Heart left ventricle (tissue), 16 donors: ENCODE measurements at regions not wholly inside any gene's neighbourhood (a gene's known extent, or its start where the extent isn't known, plus 50 kb on each side); places are given as distances from the start of the nearest gene placed in this dataset.

Experiments
- ATAC-seq, 4 donors: fragments of 200-7000 bp; cut with Tn5 transposase; one replicate each; pipeline ENCODE4 v1.9.1; 2020 to 2022; ENCODE audit warnings: moderate library complexity in 4 of 4, mild to moderate bottlenecking in 3 of 4, moderate number of reproducible peaks in 1 of 4
- DNase-seq, 5 donors: peaks; one replicate each; pipeline ENCODE4 v3.0.0-alpha.2; 2020
- H3K27ac ChIP-seq, 12 donors: fragments of 200-600 bp; sonication (generic) in 4 of 12; one replicate each; pipeline versions ENCODE4 v1.5.0 to v1.8.0; 2016 to 2022; ENCODE audit warnings: mild to moderate bottlenecking in 2 of 12
- H3K27me3 ChIP-seq, 9 donors: fragments of 200-600 bp; sonication (generic) in 2 of 9; one replicate each; pipeline versions ENCODE4 v1.5.1 to v1.8.0; 2016 to 2022; ENCODE audit warnings: mild to moderate bottlenecking in 3 of 9
- H3K36me3 ChIP-seq, 9 donors: fragments of 200-600 bp; sonication (generic) in 2 of 9; one replicate each; pipeline versions ENCODE4 v1.5.0 to v1.8.0; 2018 to 2022; ENCODE audit warnings: mild to moderate bottlenecking in 2 of 9
- H3K4me1 ChIP-seq, 12 donors: fragments of 200-600 bp; sonication (generic) in 4 of 12; one replicate each; pipeline versions ENCODE4 v1.5.0 to v1.8.0; 2016 to 2022; ENCODE audit warnings: mild to moderate bottlenecking in 3 of 12
- H3K4me3 ChIP-seq, 12 donors: fragments of 200-600 bp; sonication (generic) in 4 of 12; one replicate each; pipeline versions ENCODE4 v1.5.0 to v1.8.0; 2017 to 2022; ENCODE audit warnings: mild to moderate bottlenecking in 9 of 12, moderate library complexity in 4 of 12
- H3K9me3 ChIP-seq, 12 donors: fragments of 200-600 bp; sonication (generic) in 4 of 12; one replicate each; pipeline versions ENCODE4 v1.5.0 to v1.8.0; 2016 to 2022; ENCODE audit warnings: mild to moderate bottlenecking in 1 of 12
- POLR2A ChIP-seq, 2 donors: fragments of 450-650 bp; IDR thresholded peaks; one replicate each; pipeline ENCODE4 v1.6.1; 2017; ENCODE audit warnings: antibody characterized with exemption in 2 of 2, mild to moderate bottlenecking in 2 of 2, moderate library complexity in 2 of 2
- WGBS, 4 donors: extraction: QIAGEN DNeasy Blood & Tissue Kit in 2 of 4; methylation state at CpG; one replicate each; pipeline versions ENCODE4 v1.1.5 to v1.1.7; 2013 to 2018; 5-methylcytosine and 5-hydroxymethylcytosine counted together
- intact Hi-C, 10 donors: fragments of 100-400 bp; cut with DNase I; formaldehyde crosslinking; loops; one replicate each; pipeline versions ENCODE4 v1.11.1 to v1.14.2; 2022
- TF ChIP-seq, protein P1 (sequence below), 12 donors: fragments of 200-600 bp; sonication (generic) in 4 of 12; IDR thresholded peaks; one replicate each; pipeline versions ENCODE4 v1.5.0 to v1.8.0; 2018 to 2022; ENCODE audit warnings: antibody characterized with exemption in 12 of 12, mild to moderate bottlenecking in 5 of 12
- donor health status: ischemic (EF 13 %, LVEDD 7.1; RV severe dilation, severe dysfunction).
- donor health status: healthy with polysubstance abuse.
- donor health status: DM: no; HTN: yes; CAD: no.
- donor health status: DM: no; HTN: no; CAD: no.
- donor health status: ischemic (EF 25% LVEDD 6.9; RV normal size, moderate dysfunction).
- donor health status: ischemic (EF 25% LVEDD 5.7; RV mildly dilated, moderate dysfunction).
- donor health status: healthy.
- donor health status: DM: yes; HTN: yes; CAD: no.
- donor health status: ischemic (EF 35%, LVEDD 5.7; RV mildly dilated, moderate dysfunction).
- donor health status: nonischemic (EF 11% LVEDD 7.7; RV severe dilation, severe dysfunction).
- donor health status: DM: yes; HTN: yes; CAD: no.
- donor health status: PGD.
- donor health status: ischemic (EF 29% LVEDD 5.4; RV normal size, mild dysfunction).
- donor health status: nonischemic (EF 23%, LVEDD 6.1; RV moderate dilation, normal function).

DNA sequence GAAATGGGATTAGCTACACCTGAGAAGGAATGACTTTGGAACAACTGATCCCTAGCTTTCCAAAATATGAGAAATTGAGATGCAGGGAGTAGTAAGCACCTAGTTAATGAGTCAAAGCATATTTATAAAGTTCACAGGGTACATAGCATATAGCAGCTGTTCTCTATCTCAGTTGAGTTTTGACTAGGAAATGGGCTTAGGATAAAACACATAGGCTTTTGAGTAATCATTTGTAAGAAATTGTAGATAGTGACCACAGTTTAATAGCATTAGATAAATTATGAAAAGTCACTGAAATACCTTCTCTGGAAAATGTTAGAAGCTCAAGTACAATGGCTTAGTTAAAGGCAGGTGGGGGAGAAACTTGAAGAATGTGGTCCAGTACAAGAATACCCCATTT is 444.7 kb upstream of the TNP1 start:
- no peak for DNase-seq
- no peak for ATAC-seq
- Histone ChIP-seq H3K4me1 (peaks cover 0 to 11% (median 0%) of the 10 kb centered on the region in 12 donors), H3K9me3 (no peaks in the 10 kb centered on the region), H3K27me3 (peaks cover 0 to 4% (median 0%) of the 10 kb centered on the region in 9 donors), H3K36me3 (no peaks in the 10 kb centered on the region), H3K27ac (no peak overlapping the region), H3K4me3 (no peak overlapping the region)
- intact Hi-C loops: no loop called here
- TF ChIP-seq, protein P1, sequence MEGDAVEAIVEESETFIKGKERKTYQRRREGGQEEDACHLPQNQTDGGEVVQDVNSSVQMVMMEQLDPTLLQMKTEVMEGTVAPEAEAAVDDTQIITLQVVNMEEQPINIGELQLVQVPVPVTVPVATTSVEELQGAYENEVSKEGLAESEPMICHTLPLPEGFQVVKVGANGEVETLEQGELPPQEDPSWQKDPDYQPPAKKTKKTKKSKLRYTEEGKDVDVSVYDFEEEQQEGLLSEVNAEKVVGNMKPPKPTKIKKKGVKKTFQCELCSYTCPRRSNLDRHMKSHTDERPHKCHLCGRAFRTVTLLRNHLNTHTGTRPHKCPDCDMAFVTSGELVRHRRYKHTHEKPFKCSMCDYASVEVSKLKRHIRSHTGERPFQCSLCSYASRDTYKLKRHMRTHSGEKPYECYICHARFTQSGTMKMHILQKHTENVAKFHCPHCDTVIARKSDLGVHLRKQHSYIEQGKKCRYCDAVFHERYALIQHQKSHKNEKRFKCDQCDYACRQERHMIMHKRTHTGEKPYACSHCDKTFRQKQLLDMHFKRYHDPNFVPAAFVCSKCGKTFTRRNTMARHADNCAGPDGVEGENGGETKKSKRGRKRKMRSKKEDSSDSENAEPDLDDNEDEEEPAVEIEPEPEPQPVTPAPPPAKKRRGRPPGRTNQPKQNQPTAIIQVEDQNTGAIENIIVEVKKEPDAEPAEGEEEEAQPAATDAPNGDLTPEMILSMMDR (IDR thresholded peaks at IDR 0.05): no peak
- TF ChIP-seq POLR2A (IDR thresholded peaks at IDR 0.05): no peak

DNA sequence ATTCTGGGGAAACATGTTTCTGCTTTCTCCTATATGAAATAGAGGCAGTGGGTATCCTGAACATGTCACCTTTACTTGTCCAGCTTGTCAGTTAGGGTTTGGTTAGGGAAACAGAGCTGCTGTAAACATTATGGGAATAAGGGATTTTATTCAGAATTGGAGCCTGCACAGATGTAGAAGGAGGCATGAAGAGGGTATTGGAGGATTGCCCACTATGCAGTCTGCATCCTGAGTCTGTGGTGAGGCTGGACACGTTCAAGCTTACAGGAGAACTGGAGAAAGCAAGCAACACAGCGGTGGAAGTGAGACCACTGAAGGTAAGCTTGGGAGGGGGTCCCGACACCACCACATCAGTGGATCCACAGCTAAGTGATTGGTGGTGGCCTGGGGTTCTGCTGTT is 443.0 kb upstream of the TNP1 start:
- intact Hi-C loops: no loop called here
- DNase-seq (no peak), ATAC-seq (no peak)
- peaks cover 0 to 4% (median 0%) of the 10 kb centered on the region in 9 donors for H3K27me3 ChIP-seq
- no peak for TF ChIP-seq POLR2A (IDR thresholded peaks at IDR 0.05)
- TF ChIP-seq, protein P1 (IDR thresholded peaks at IDR 0.05): no peak
- H3K9me3 ChIP-seq: no peaks in the 10 kb centered on the region
- peaks cover 0 to 12% (median 0%) of the 10 kb centered on the region in 12 donors for H3K4me1 ChIP-seq
- H3K27ac ChIP-seq: no peak overlapping the region
- no peak overlapping the region for H3K4me3 ChIP-seq
- H3K36me3 ChIP-seq: no peaks in the 10 kb centered on the region
- WGBS, 4 donors: 85 to 92% (median 88%) methylated on average over 3 of the region's 3 CpGs

DNA sequence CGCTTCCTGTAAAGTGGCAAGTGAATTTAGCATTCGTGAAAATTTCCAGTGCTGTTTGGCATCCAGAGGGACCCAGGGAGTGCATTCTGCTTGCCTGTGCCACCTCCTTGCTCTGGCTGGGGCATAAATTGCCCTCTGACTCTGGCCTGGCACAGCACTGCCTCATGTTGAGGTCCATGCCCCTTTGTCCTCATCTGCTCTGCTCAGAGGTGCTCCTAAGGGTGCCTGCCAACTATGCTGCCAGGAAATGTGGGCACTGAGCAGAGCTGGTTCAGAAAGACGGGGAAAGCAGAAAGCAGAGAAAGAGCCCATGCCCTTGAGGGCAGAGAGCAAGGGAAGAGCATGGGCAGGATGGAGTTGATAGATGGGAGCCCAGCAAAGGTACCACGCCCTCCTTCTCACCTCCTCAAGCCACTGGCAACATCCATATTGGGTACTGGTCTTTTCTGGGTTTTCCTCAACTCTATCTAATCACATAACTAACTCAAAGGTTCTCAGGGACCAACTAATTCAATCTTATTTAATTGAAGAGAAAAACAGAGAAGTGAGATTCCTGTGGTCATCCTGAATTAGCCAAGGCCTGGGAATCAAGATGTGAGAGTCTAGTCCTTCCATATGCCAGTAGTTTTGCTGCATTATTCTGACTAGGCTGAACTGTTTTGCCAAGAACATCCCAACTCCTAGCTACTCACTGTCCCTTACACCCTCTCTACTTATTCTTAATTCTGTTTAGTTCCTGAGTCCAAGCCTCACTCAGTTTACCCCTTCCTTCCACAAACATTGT is 441.5 kb upstream of the TNP1 start:
- peak; percentile 55 to 91 (median 87) for ATAC-seq
- H3K4me1 ChIP-seq: peaks cover 0 to 12% (median 0%) of the 10 kb centered on the region in 12 donors
- H3K4me3 ChIP-seq: no peak overlapping the region
- peaks cover 0 to 12% (median 1%) of the 10 kb centered on the region in 12 donors for H3K9me3 ChIP-seq
- peak in 3 of 5 donors; percentile 18 to 52 (median 36) for DNase-seq
- no peak overlapping the region for H3K27ac ChIP-seq
- TF ChIP-seq POLR2A (IDR thresholded peaks at IDR 0.05): no peak
- intact Hi-C loops: no loop called here
- no peaks in the 10 kb centered on the region for H3K27me3 ChIP-seq
- no peaks in the 10 kb centered on the region for H3K36me3 ChIP-seq
- 77 to 84% (median 81%) methylated on average over 4 of the region's 4 CpGs for WGBS, 4 donors

DNA sequence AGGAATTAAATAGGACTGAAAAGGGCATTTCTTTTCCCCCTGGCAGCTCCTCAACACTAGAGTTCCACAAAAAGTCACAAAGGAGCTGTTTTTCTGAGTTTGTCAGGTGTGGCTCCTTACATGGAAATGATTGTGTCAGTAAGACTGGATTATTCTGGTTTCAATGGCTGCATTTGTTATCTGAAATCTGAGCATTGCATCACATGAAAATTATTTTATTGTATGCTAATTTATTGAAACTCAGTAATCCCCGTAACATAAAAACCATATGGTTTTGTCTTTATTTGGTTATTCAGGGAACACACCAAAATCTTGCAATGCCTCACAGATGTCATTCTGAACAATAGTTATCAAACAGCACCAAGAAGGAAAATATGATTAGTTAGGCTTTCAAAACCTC is 439.7 kb upstream of the TNP1 start:
- Histone ChIP-seq H3K27me3 (no peaks in the 10 kb centered on the region), H3K4me3 (no peak overlapping the region), H3K4me1 (peaks cover 0 to 12% (median 0%) of the 10 kb centered on the region in 12 donors), H3K36me3 (no peaks in the 10 kb centered on the region), H3K9me3 (peaks cover 0 to 16% (median 1%) of the 10 kb centered on the region in 12 donors), H3K27ac (peak overlapping the region in 1 of 12 donors; percentile 20)
- WGBS, 4 donors: 50 to 71% (median 69%) methylated on average over 1 of the region's 1 CpG
- TF ChIP-seq, protein P1 (IDR thresholded peaks at IDR 0.05): no peak
- TF ChIP-seq POLR2A (IDR thresholded peaks at IDR 0.05): no peak
- ATAC-seq: peak in 1 of 4 donors; percentile 29
- DNase-seq: no peak
- intact Hi-C loops: no loop called here
